H9 (cell line): ENCODE measurements at regions not wholly inside any gene's neighbourhood (a gene's known extent, or its start where the extent isn't known, plus 50 kb on each side); places are given as distances from the start of the nearest gene placed in this dataset.

ENCODE experiments used
- DNase-seq: peaks from one replicate; pipeline ENCODE4 v3.0.0-alpha.2; 2017
- H2AFZ ChIP-seq: one replicate; pipeline ENCODE4 v1.6.1; 2013; ENCODE audit warnings: mild to moderate bottlenecking, low read length, control low read depth, moderate library complexity
- H2AK5ac ChIP-seq: 2 replicates; pipeline ENCODE4 v1.6.1; 2013; ENCODE audit warnings: low read length, control low read depth, mixed read lengths; ENCODE audit not compliant: insufficient read length
- H2BK120ac ChIP-seq: one replicate; pipeline ENCODE4 v1.6.1; 2013; ENCODE audit warnings: low read depth, mild to moderate bottlenecking, low read length, control low read depth, inconsistent platforms; ENCODE audit not compliant: poor library complexity, severe bottlenecking
- H2BK12ac ChIP-seq: 2 replicates; pipeline ENCODE4 v1.6.1; 2013; ENCODE audit warnings: low read length, control low read depth, mixed read lengths, low read depth; ENCODE audit not compliant: insufficient read length
- H2BK15ac ChIP-seq: 2 replicates; pipeline ENCODE4 v1.6.1; 2013; ENCODE audit warnings: low read depth, low read length, control low read depth
- H2BK20ac ChIP-seq: one replicate; pipeline ENCODE4 v1.6.1; 2013; ENCODE audit warnings: low read depth, mild to moderate bottlenecking, low read length, control low read depth, inconsistent platforms; ENCODE audit not compliant: poor library complexity, severe bottlenecking
- H2BK5ac ChIP-seq: 2 replicates; pipeline ENCODE4 v1.6.1; 2013; ENCODE audit warnings: low read length, control low read depth, mixed read lengths; ENCODE audit not compliant: insufficient read length
- H3K14ac ChIP-seq: 2 replicates; pipeline ENCODE4 v1.6.1; 2013; ENCODE audit warnings: low read length, control low read depth; ENCODE audit not compliant: insufficient read depth
- H3K18ac ChIP-seq: 2 replicates; pipeline ENCODE4 v1.6.1; 2013; ENCODE audit warnings: low read depth, mild to moderate bottlenecking, mixed read lengths, low read length, control low read depth; ENCODE audit not compliant: insufficient read length
- H3K23ac ChIP-seq: 2 replicates; pipeline ENCODE4 v1.6.1; 2013; ENCODE audit warnings: low read length, control low read depth, mixed read lengths, low read depth; ENCODE audit not compliant: insufficient read length
- H3K23me2 ChIP-seq: 2 replicates; pipeline ENCODE4 v1.6.1; 2013; ENCODE audit warnings: low read depth, mild to moderate bottlenecking, mixed read lengths, low read length, control low read depth; ENCODE audit not compliant: insufficient read length, poor library complexity, severe bottlenecking
- H3K27ac ChIP-seq: 2 replicates; pipeline ENCODE4 v1.5.1; 2013; ENCODE audit warnings: low read length, control low read depth, mixed read lengths, low read depth; ENCODE audit not compliant: insufficient read length
- H3K27me3 ChIP-seq: 2 replicates; pipeline ENCODE4 v1.6.1; 2013; ENCODE audit warnings: low read length, control low read depth, inconsistent platforms; ENCODE audit not compliant: insufficient read depth
- H3K4ac ChIP-seq: 2 replicates; pipeline ENCODE4 v1.6.1; 2013; ENCODE audit warnings: low read depth, mild to moderate bottlenecking, control low read depth, inconsistent platforms, low read length, moderate library complexity
- H3K4me1 ChIP-seq: 2 replicates; pipeline ENCODE4 v1.6.1; 2013; ENCODE audit warnings: low read length, control low read depth, inconsistent platforms; ENCODE audit not compliant: insufficient read depth
- H3K4me2 ChIP-seq: 2 replicates; pipeline ENCODE4 v1.6.1; 2013; ENCODE audit warnings: low read length, control low read depth, mixed read lengths; ENCODE audit not compliant: insufficient read length, insufficient read depth
- H3K56ac ChIP-seq: 2 replicates; pipeline ENCODE4 v1.6.1; 2013; ENCODE audit warnings: low read depth, mild to moderate bottlenecking, mixed read lengths, low read length, control low read depth; ENCODE audit not compliant: insufficient read length
- H3K79me1 ChIP-seq: 2 replicates; pipeline ENCODE4 v1.6.1; 2013; ENCODE audit warnings: low read depth, mild to moderate bottlenecking, moderate library complexity, low read length, control low read depth, inconsistent platforms; ENCODE audit not compliant: insufficient read depth, poor library complexity, severe bottlenecking
- H3K79me2 ChIP-seq: 2 replicates; pipeline ENCODE4 v1.6.1; 2013; ENCODE audit warnings: low read length, control low read depth, inconsistent platforms; ENCODE audit not compliant: insufficient read depth
- H3K9ac ChIP-seq: 2 replicates; pipeline ENCODE4 v1.6.1; 2013; ENCODE audit warnings: low read length, control low read depth, mixed read lengths; ENCODE audit not compliant: insufficient read length; ENCODE audit errors: extremely low read depth
- H3K9me3 ChIP-seq: one replicate; pipeline ENCODE4 v1.6.1; 2013; ENCODE audit warnings: low read depth, low read length, inconsistent platforms; ENCODE audit not compliant: control insufficient read depth
- H3T11ph ChIP-seq: one replicate; pipeline ENCODE4 v1.6.1; 2013; ENCODE audit warnings: mild to moderate bottlenecking, low read length, control low read depth, inconsistent platforms
- H4K20me1 ChIP-seq: one replicate; pipeline ENCODE4 v1.6.1; 2013; ENCODE audit not compliant: control insufficient read depth, insufficient read length, insufficient read depth
- H4K5ac ChIP-seq: 2 replicates; pipeline ENCODE4 v1.6.1; 2013; ENCODE audit warnings: low read depth, mild to moderate bottlenecking, mixed read lengths, low read length, control low read depth; ENCODE audit not compliant: insufficient read length
- H4K8ac ChIP-seq: replicated peaks from 2 replicates; pipeline ENCODE4 v1.6.1; 2013; ENCODE audit warnings: low read length, control low read depth, mixed read lengths, low read depth; ENCODE audit not compliant: insufficient read length
- H4K91ac ChIP-seq: 2 replicates; pipeline ENCODE4 v1.6.1; 2013; ENCODE audit warnings: low read depth, mild to moderate bottlenecking, moderate library complexity, mixed read lengths, low read length, control low read depth; ENCODE audit not compliant: insufficient read length
- H3K27ac Mint-ChIP-seq, 3 experiments: 2 replicates in 2 of 3; 3 replicates in 1 of 3; pipeline ENCODE4 v1.8.0; 2020 to 2021; ENCODE audit warnings: mixed read lengths in 3 of 3, mild to moderate bottlenecking in 1 of 3, moderate library complexity in 1 of 3
- H3K27me3 Mint-ChIP-seq: 2 replicates; pipeline ENCODE4 v1.8.0; 2021; ENCODE audit warnings: low read depth, mild to moderate bottlenecking, moderate library complexity, mixed read lengths
- H3K36me3 Mint-ChIP-seq, 3 experiments: 2 replicates in 2 of 3; 3 replicates in 1 of 3; pipeline ENCODE4 v1.8.0; 2020 to 2021; ENCODE audit warnings: low read depth in 3 of 3, mixed read lengths in 3 of 3; ENCODE audit not compliant: insufficient read depth in 1 of 3
- H3K4me1 Mint-ChIP-seq, 2 experiments: 2 replicates each; pipeline ENCODE4 v1.8.0; 2020; ENCODE audit warnings: mixed read lengths in 2 of 2
- H3K4me3 Mint-ChIP-seq, 2 experiments: 2 replicates in 1 of 2; 3 replicates in 1 of 2; pipeline ENCODE4 v1.8.0; 2020 to 2021; ENCODE audit warnings: mild to moderate bottlenecking in 2 of 2, mixed read lengths in 2 of 2, moderate library complexity in 1 of 2
- H3K9me3 Mint-ChIP-seq, 2 experiments: 2 replicates in 1 of 2; 3 replicates in 1 of 2; pipeline ENCODE4 v1.8.0; 2020; ENCODE audit warnings: mild to moderate bottlenecking in 2 of 2, mixed read lengths in 2 of 2, moderate library complexity in 1 of 2
- WGBS: extraction: QIAGEN DNeasy Blood & Tissue Kit; methylation state at CpG from one replicate; pipeline ENCODE4 v1.1.7; 2013; ENCODE audit warnings: missing lambda C conversion rate, low lambda C conversion rate, mixed read lengths; ENCODE audit not compliant: insufficient read length; ENCODE audit errors: extremely low coverage; 5-methylcytosine and 5-hydroxymethylcytosine counted together
- TF ChIP-seq, protein P1 (sequence below): fragments of 200-600 bp; sonication (generic); conservative IDR thresholded peaks from 3 replicates; pipeline ENCODE4 v1.8.0; 2021; ENCODE audit warnings: antibody characterized with exemption, mild to moderate bottlenecking

DNA sequence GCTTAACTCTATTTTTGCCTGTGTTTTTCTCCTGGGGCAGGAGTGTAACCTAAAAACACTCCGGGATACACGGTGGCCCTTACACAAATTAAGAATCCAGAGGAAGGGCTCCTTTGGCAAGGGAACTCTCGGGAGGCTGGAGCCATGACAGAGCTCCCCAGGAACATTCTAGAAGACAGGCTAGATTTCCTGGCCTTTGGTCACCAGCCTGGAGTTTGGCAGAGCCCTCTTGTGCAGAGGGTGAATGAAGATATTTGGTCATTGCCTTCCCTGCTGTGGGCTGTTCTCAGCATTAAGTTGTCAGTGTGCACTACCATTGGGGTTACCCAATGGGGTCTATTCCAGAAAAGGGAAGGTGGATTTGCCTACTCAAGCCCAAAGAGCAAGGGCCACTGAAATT, 53.8 kb upstream of the LNX1 start:
- H2BK20ac ChIP-seq, result no peak overlapping the region
- H3K36me3 Mint-ChIP-seq, result no peaks in the 10 kb centered on the region
- H3K79me1 ChIP-seq, result no peaks in the 10 kb centered on the region
- no peaks in the 10 kb centered on the region for H3K79me2 ChIP-seq
- no peak overlapping the region for H2BK12ac ChIP-seq
- H3K9me3 ChIP-seq, result no peaks in the 10 kb centered on the region
- no peak overlapping the region for H3K4ac ChIP-seq
- no peak overlapping the region for H3K56ac ChIP-seq
- no peak overlapping the region for H3K18ac ChIP-seq
- H3K27ac Mint-ChIP-seq, result no peak overlapping the region
- H3T11ph ChIP-seq, result no peak overlapping the region
- no peak overlapping the region for H4K91ac ChIP-seq
- no peaks in the 10 kb centered on the region for H3K27me3 ChIP-seq
- no peak overlapping the region for H3K4me2 ChIP-seq
- H3K23me2 ChIP-seq, result no peaks in the 10 kb centered on the region
- H3K27ac ChIP-seq, result no peak overlapping the region
- no peaks in the 10 kb centered on the region for H3K9me3 Mint-ChIP-seq
- no peak overlapping the region for H4K8ac ChIP-seq
- H2AK5ac ChIP-seq, result no peak overlapping the region
- H4K5ac ChIP-seq, result no peak overlapping the region
- peaks cover 11% of the 10 kb centered on the region in 2 experiments; a peak in 3 of 4 replicates for H3K4me1 Mint-ChIP-seq
- H2BK120ac ChIP-seq, result no peak overlapping the region
- WGBS, result no CpG with 5 or more reads among the region's 3 CpGs
- TF ChIP-seq, protein P1, sequence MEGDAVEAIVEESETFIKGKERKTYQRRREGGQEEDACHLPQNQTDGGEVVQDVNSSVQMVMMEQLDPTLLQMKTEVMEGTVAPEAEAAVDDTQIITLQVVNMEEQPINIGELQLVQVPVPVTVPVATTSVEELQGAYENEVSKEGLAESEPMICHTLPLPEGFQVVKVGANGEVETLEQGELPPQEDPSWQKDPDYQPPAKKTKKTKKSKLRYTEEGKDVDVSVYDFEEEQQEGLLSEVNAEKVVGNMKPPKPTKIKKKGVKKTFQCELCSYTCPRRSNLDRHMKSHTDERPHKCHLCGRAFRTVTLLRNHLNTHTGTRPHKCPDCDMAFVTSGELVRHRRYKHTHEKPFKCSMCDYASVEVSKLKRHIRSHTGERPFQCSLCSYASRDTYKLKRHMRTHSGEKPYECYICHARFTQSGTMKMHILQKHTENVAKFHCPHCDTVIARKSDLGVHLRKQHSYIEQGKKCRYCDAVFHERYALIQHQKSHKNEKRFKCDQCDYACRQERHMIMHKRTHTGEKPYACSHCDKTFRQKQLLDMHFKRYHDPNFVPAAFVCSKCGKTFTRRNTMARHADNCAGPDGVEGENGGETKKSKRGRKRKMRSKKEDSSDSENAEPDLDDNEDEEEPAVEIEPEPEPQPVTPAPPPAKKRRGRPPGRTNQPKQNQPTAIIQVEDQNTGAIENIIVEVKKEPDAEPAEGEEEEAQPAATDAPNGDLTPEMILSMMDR, result no peak
- no peak for DNase-seq
- H3K23ac ChIP-seq, result no peak overlapping the region
- no peak overlapping the region for H3K4me3 Mint-ChIP-seq
- no peaks in the 10 kb centered on the region; the same call in 1 of the 2 replicates for H3K27me3 Mint-ChIP-seq
- H3K9ac ChIP-seq, result no peak overlapping the region
- no peak overlapping the region for H2BK5ac ChIP-seq
- H2BK15ac ChIP-seq, result no peak overlapping the region
- H3K4me1 ChIP-seq, result no peaks in the 10 kb centered on the region
- no peak overlapping the region for H3K14ac ChIP-seq
- H4K20me1 ChIP-seq, result no peaks in the 10 kb centered on the region
- no peak overlapping the region for H2AFZ ChIP-seq
